ENCODE measurements at regions not wholly inside any gene's neighbourhood (a gene's known extent, or its start where the extent isn't known, plus 50 kb on each side); places are given as distances from the start of the nearest gene placed in this dataset.

DNA sequence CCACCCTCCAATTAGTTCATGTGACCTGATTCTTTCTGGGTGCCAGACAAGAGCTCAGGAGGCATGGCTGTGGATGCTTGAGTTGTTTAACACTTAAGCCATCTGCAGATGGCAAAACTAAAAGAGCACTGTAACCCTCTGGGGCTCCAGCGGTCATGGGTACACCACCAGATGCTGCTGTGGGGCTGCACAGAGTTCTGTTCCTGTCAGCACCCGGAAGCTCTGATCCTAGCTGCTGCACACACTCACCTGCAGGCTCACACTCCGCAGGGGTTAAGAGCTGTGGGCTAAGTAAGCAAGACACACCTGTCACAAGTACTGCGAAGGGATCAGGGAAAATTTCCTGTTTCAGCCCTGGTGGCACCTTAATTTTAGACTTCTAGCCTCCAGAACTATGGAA lies 307.8 kb downstream of the C11orf87 start:
- TF ChIP-seq ZFP36L2 (CRISPR knock-in tag; IDR thresholded peaks at IDR 0.05) (no peak), HOXD1 (CRISPR knock-in tag; IDR thresholded peaks at IDR 0.05) (no peak), HNRNPL (IDR thresholded peaks at IDR 0.05; ENCODE audit: low read depth, low read length) (no peak)
- TF ChIP-seq, protein P1, sequence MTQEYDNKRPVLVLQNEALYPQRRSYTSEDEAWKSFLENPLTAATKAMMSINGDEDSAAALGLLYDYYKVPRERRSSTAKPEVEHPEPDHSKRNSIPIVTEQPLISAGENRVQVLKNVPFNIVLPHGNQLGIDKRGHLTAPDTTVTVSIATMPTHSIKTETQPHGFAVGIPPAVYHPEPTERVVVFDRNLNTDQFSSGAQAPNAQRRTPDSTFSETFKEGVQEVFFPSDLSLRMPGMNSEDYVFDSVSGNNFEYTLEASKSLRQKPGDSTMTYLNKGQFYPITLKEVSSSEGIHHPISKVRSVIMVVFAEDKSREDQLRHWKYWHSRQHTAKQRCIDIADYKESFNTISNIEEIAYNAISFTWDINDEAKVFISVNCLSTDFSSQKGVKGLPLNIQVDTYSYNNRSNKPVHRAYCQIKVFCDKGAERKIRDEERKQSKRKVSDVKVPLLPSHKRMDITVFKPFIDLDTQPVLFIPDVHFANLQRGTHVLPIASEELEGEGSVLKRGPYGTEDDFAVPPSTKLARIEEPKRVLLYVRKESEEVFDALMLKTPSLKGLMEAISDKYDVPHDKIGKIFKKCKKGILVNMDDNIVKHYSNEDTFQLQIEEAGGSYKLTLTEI (CRISPR knock-in tag; conservative IDR thresholded peaks at IDR 0.05): no peak
- TF ChIP-seq, protein P2, sequence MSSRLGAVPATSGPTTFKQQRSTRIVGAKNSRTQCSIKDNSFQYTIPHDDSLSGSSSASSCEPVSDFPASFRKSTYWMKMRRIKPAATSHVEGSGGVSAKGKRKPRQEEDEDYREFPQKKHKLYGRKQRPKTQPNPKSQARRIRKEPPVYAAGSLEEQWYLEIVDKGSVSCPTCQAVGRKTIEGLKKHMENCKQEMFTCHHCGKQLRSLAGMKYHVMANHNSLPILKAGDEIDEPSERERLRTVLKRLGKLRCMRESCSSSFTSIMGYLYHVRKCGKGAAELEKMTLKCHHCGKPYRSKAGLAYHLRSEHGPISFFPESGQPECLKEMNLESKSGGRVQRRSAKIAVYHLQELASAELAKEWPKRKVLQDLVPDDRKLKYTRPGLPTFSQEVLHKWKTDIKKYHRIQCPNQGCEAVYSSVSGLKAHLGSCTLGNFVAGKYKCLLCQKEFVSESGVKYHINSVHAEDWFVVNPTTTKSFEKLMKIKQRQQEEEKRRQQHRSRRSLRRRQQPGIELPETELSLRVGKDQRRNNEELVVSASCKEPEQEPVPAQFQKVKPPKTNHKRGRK (CRISPR knock-in tag; IDR thresholded peaks at IDR 0.05): no peak

Measured in HepG2 (cell line).